GM23338 (cell line): ENCODE measurements at regions not wholly inside any gene's neighbourhood (a gene's known extent, or its start where the extent isn't known, plus 50 kb on each side); places are given as distances from the start of the nearest gene placed in this dataset.

Experiments used
- ATAC-seq: fragments of 200-7000 bp; cut with Tn5 transposase; 3 replicates; pipeline ENCODE4 v1.9.1; 2020
- DNase-seq: peaks from one replicate; pipeline ENCODE4 v3.0.0-alpha.2; 2015; ENCODE audit warnings: low spot score
- H2AFZ ChIP-seq: fragments of 200-600 bp; sonication (generic); 2 replicates; pipeline ENCODE4 v1.8.0; 2016; ENCODE audit warnings: antibody characterized with exemption, mild to moderate bottlenecking, moderate library complexity
- H3F3A ChIP-seq: fragments of 200-600 bp; sonication (generic); replicated peaks from 2 replicates; pipeline ENCODE4 v1.8.0; 2017; ENCODE audit warnings: antibody characterized with exemption, mixed run types, low read depth
- H3K27ac ChIP-seq: fragments of 200-600 bp; sonication (generic); 2 replicates; pipeline ENCODE4 v1.6.1; 2016; ENCODE audit warnings: low read depth
- H3K27me3 ChIP-seq: fragments of 200-600 bp; sonication (generic); 2 replicates; pipeline ENCODE4 v1.8.0; 2016; ENCODE audit warnings: mild to moderate bottlenecking, mixed run types, moderate library complexity; ENCODE audit not compliant: insufficient read depth
- H3K36me3 ChIP-seq: fragments of 200-600 bp; sonication (generic); 2 replicates; pipeline ENCODE4 v1.8.0; 2016; ENCODE audit warnings: mild to moderate bottlenecking; ENCODE audit not compliant: insufficient read depth
- H3K4me1 ChIP-seq: fragments of 200-600 bp; sonication (generic); 2 replicates; pipeline ENCODE4 v1.8.0; 2016; ENCODE audit warnings: mild to moderate bottlenecking, moderate library complexity; ENCODE audit not compliant: insufficient read depth
- H3K4me2 ChIP-seq: fragments of 200-600 bp; sonication (generic); 2 replicates; pipeline ENCODE4 v1.7.1; 2017; ENCODE audit warnings: mixed run types
- H3K4me3 ChIP-seq: fragments of 200-600 bp; sonication (generic); 2 replicates; pipeline ENCODE4 v1.6.1; 2016; ENCODE audit warnings: mixed run types
- H3K79me2 ChIP-seq: fragments of 200-600 bp; sonication (generic); replicated peaks from 2 replicates; pipeline ENCODE4 v1.8.0; 2017; ENCODE audit warnings: mild to moderate bottlenecking; ENCODE audit not compliant: insufficient read depth
- H3K9me2 ChIP-seq: fragments of 200-600 bp; sonication (generic); 2 replicates; pipeline ENCODE4 v1.8.0; 2017; ENCODE audit not compliant: insufficient read depth
- H4K20me1 ChIP-seq: fragments of 200-600 bp; sonication (generic); replicated peaks from 2 replicates; pipeline ENCODE4 v1.8.0; 2017; ENCODE audit warnings: mild to moderate bottlenecking; ENCODE audit not compliant: insufficient read depth
- H3K27ac Mint-ChIP-seq: 2 replicates; pipeline ENCODE4 v1.8.0; 2020; ENCODE audit warnings: inconsistent platforms, mild to moderate bottlenecking, moderate library complexity, mixed read lengths
- H3K27me3 Mint-ChIP-seq: 3 replicates; pipeline ENCODE4 v1.8.0; 2022; ENCODE audit warnings: low read depth, mild to moderate bottlenecking, moderate library complexity, mixed read lengths, inconsistent platforms; ENCODE audit not compliant: insufficient read depth, poor library complexity
- H3K36me3 Mint-ChIP-seq: 3 replicates; pipeline ENCODE4 v1.8.0; 2021; ENCODE audit warnings: low read depth, mild to moderate bottlenecking, inconsistent platforms, moderate library complexity, mixed read lengths
- H3K4me1 Mint-ChIP-seq: 3 replicates; pipeline ENCODE4 v1.8.0; 2020; ENCODE audit warnings: mild to moderate bottlenecking, inconsistent platforms, mixed read lengths
- H3K4me3 Mint-ChIP-seq: 3 replicates; pipeline ENCODE4 v1.8.0; 2021; ENCODE audit warnings: moderate library complexity, mild to moderate bottlenecking, inconsistent platforms, mixed read lengths
- H3K9me3 Mint-ChIP-seq: 3 replicates; pipeline ENCODE4 v1.8.0; 2020; ENCODE audit warnings: moderate library complexity, mild to moderate bottlenecking, inconsistent platforms, mixed read lengths
- CREB1 ChIP-seq: fragments of 250-450 bp; sonication (Bioruptor Pico); IDR thresholded peaks from 2 replicates; pipeline ENCODE4 v1.5.0; 2020; ENCODE audit warnings: low read depth, mild to moderate bottlenecking, moderate library complexity
- EZH2phosphoT487 ChIP-seq: fragments of 200-600 bp; sonication (generic); IDR thresholded peaks from one replicate; pipeline ENCODE4 v1.8.1; 2018; ENCODE audit warnings: antibody characterized with exemption; ENCODE audit not compliant: unreplicated experiment
- NANOG ChIP-seq: IDR thresholded peaks from 2 replicates; pipeline ENCODE4 v1.6.1; 2016; ENCODE audit warnings: antibody characterized with exemption, borderline replicate concordance
- POLR2AphosphoS5 ChIP-seq: IDR thresholded peaks from 2 replicates; pipeline ENCODE4 v1.6.1; 2016; ENCODE audit warnings: antibody characterized with exemption, low read depth
- STAT1 ChIP-seq: IDR thresholded peaks from one replicate; pipeline ENCODE4 v1.6.1; 2016; ENCODE audit warnings: antibody characterized with exemption; ENCODE audit not compliant: unreplicated experiment
- ZNF331 ChIP-seq: fragments of 250-450 bp; sonication (Bioruptor Pico); IDR thresholded peaks from 2 replicates; pipeline ENCODE4 v1.5.0; 2020; ENCODE audit warnings: low read depth, mild to moderate bottlenecking, moderate library complexity
- TF ChIP-seq, protein P1 (sequence below): IDR thresholded peaks from 2 replicates; pipeline ENCODE4 v1.6.1; 2016; ENCODE audit warnings: antibody characterized with exemption
- TF ChIP-seq, protein P2 (sequence below): IDR thresholded peaks from one replicate; pipeline ENCODE4 v1.6.1; 2018; ENCODE audit warnings: antibody characterized with exemption; ENCODE audit not compliant: unreplicated experiment
- TF ChIP-seq, protein P3 (sequence below), 2 experiments: fragments of 200-600 bp in 1 of 2; sonication (generic) in 1 of 2; conservative IDR thresholded peaks; 2 replicates each; pipeline versions ENCODE4 v1.5.1 to v1.6.1; 2016 to 2017; ENCODE audit warnings: antibody characterized with exemption in 2 of 2, low read depth in 2 of 2, mild to moderate bottlenecking in 2 of 2, moderate library complexity in 1 of 2
- TF ChIP-seq, protein P4 (sequence below): fragments of 250-450 bp; sonication (Bioruptor Pico); IDR thresholded peaks from 2 replicates; pipeline ENCODE4 v1.5.0; 2020; ENCODE audit warnings: mild to moderate bottlenecking, moderate library complexity

DNA sequence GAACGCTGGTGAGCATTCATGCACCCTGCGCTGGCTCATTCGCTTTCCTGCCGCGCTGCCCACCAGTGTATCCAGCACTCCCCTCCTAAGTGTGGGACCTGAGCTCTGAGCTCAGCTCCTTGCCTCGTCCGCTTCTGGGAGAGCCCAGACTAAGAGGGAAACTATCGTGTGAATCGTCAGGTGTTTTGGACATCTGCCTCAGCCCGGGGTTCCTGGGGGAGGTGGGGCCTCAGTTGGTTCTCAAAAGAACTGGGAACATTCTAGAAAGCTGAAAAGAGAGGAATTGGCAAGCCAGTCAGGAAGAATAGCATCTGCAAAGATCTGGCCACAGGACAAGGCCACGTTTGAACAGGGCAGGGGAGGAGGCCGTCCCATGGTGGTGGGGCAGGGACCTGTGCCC lies 205.4 kb upstream of the CIBAR2 start:
- TF ChIP-seq, protein P1, sequence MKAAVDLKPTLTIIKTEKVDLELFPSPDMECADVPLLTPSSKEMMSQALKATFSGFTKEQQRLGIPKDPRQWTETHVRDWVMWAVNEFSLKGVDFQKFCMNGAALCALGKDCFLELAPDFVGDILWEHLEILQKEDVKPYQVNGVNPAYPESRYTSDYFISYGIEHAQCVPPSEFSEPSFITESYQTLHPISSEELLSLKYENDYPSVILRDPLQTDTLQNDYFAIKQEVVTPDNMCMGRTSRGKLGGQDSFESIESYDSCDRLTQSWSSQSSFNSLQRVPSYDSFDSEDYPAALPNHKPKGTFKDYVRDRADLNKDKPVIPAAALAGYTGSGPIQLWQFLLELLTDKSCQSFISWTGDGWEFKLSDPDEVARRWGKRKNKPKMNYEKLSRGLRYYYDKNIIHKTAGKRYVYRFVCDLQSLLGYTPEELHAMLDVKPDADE, result no peak
- no peak for TF ChIP-seq EZH2phosphoT487
- TF ChIP-seq NANOG, result no peak
- TF ChIP-seq, protein P2, sequence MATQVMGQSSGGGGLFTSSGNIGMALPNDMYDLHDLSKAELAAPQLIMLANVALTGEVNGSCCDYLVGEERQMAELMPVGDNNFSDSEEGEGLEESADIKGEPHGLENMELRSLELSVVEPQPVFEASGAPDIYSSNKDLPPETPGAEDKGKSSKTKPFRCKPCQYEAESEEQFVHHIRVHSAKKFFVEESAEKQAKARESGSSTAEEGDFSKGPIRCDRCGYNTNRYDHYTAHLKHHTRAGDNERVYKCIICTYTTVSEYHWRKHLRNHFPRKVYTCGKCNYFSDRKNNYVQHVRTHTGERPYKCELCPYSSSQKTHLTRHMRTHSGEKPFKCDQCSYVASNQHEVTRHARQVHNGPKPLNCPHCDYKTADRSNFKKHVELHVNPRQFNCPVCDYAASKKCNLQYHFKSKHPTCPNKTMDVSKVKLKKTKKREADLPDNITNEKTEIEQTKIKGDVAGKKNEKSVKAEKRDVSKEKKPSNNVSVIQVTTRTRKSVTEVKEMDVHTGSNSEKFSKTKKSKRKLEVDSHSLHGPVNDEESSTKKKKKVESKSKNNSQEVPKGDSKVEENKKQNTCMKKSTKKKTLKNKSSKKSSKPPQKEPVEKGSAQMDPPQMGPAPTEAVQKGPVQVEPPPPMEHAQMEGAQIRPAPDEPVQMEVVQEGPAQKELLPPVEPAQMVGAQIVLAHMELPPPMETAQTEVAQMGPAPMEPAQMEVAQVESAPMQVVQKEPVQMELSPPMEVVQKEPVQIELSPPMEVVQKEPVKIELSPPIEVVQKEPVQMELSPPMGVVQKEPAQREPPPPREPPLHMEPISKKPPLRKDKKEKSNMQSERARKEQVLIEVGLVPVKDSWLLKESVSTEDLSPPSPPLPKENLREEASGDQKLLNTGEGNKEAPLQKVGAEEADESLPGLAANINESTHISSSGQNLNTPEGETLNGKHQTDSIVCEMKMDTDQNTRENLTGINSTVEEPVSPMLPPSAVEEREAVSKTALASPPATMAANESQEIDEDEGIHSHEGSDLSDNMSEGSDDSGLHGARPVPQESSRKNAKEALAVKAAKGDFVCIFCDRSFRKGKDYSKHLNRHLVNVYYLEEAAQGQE, result no peak
- TF ChIP-seq, protein P3, sequence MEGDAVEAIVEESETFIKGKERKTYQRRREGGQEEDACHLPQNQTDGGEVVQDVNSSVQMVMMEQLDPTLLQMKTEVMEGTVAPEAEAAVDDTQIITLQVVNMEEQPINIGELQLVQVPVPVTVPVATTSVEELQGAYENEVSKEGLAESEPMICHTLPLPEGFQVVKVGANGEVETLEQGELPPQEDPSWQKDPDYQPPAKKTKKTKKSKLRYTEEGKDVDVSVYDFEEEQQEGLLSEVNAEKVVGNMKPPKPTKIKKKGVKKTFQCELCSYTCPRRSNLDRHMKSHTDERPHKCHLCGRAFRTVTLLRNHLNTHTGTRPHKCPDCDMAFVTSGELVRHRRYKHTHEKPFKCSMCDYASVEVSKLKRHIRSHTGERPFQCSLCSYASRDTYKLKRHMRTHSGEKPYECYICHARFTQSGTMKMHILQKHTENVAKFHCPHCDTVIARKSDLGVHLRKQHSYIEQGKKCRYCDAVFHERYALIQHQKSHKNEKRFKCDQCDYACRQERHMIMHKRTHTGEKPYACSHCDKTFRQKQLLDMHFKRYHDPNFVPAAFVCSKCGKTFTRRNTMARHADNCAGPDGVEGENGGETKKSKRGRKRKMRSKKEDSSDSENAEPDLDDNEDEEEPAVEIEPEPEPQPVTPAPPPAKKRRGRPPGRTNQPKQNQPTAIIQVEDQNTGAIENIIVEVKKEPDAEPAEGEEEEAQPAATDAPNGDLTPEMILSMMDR (conservative IDR thresholded peaks at IDR 0.05; ENCODE audit: low read depth in 2 of 2), result no peak
- TF ChIP-seq STAT1, result no peak
- no peak for TF ChIP-seq CREB1 (CRISPR knock-in tag)
- TF ChIP-seq, protein P4, sequence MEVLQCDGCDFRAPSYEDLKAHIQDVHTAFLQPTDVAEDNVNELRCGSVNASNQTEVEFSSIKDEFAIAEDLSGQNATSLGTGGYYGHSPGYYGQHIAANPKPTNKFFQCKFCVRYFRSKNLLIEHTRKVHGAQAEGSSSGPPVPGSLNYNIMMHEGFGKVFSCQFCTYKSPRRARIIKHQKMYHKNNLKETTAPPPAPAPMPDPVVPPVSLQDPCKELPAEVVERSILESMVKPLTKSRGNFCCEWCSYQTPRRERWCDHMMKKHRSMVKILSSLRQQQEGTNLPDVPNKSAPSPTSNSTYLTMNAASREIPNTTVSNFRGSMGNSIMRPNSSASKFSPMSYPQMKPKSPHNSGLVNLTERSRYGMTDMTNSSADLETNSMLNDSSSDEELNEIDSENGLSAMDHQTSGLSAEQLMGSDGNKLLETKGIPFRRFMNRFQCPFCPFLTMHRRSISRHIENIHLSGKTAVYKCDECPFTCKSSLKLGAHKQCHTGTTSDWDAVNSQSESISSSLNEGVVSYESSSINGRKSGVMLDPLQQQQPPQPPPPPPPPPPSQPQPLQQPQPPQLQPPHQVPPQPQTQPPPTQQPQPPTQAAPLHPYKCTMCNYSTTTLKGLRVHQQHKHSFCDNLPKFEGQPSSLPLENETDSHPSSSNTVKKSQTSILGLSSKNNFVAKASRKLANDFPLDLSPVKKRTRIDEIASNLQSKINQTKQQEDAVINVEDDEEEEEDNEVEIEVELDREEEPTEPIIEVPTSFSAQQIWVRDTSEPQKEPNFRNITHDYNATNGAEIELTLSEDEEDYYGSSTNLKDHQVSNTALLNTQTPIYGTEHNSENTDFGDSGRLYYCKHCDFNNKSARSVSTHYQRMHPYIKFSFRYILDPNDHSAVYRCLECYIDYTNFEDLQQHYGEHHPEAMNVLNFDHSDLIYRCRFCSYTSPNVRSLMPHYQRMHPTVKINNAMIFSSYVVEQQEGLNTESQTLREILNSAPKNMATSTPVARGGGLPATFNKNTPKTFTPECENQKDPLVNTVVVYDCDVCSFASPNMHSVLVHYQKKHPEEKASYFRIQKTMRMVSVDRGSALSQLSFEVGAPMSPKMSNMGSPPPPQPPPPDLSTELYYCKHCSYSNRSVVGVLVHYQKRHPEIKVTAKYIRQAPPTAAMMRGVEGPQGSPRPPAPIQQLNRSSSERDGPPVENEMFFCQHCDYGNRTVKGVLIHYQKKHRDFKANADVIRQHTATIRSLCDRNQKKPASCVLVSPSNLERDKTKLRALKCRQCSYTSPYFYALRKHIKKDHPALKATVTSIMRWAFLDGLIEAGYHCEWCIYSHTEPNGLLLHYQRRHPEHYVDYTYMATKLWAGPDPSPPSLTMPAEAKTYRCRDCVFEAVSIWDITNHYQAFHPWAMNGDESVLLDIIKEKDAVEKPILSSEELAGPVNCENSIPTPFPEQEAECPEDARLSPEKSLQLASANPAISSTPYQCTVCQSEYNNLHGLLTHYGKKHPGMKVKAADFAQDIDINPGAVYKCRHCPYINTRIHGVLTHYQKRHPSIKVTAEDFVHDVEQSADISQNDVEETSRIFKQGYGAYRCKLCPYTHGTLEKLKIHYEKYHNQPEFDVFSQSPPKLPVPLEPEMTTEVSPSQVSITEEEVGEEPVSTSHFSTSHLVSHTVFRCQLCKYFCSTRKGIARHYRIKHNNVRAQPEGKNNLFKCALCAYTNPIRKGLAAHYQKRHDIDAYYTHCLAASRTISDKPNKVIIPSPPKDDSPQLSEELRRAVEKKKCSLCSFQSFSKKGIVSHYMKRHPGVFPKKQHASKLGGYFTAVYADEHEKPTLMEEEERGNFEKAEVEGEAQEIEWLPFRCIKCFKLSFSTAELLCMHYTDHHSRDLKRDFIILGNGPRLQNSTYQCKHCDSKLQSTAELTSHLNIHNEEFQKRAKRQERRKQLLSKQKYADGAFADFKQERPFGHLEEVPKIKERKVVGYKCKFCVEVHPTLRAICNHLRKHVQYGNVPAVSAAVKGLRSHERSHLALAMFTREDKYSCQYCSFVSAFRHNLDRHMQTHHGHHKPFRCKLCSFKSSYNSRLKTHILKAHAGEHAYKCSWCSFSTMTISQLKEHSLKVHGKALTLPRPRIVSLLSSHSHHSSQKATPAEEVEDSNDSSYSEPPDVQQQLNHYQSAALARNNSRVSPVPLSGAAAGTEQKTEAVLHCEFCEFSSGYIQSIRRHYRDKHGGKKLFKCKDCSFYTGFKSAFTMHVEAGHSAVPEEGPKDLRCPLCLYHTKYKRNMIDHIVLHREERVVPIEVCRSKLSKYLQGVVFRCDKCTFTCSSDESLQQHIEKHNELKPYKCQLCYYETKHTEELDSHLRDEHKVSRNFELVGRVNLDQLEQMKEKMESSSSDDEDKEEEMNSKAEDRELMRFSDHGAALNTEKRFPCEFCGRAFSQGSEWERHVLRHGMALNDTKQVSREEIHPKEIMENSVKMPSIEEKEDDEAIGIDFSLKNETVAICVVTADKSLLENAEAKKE (CRISPR knock-in tag), result no peak
- no peak for TF ChIP-seq ZNF331 (CRISPR knock-in tag)
- TF ChIP-seq POLR2AphosphoS5, result no peak
- peaks cover 12% of the 10 kb centered on the region for H3K27me3 Mint-ChIP-seq
- H3F3A ChIP-seq, result no peaks in the 10 kb centered on the region
- H2AFZ ChIP-seq, result no peak overlapping the region
- no peaks in the 10 kb centered on the region for H3K36me3 Mint-ChIP-seq
- H3K4me3 ChIP-seq, result no peak overlapping the region
- no peak overlapping the region for H3K27ac ChIP-seq
- H3K4me3 Mint-ChIP-seq, result no peak overlapping the region
- no peak overlapping the region for H3K27ac Mint-ChIP-seq
- no peaks in the 10 kb centered on the region for H3K36me3 ChIP-seq
- ATAC-seq (no peak), DNase-seq (no peak)
- H4K20me1 ChIP-seq, result peaks cover 3% of the 10 kb centered on the region; the same call in 1 of the 2 replicates
- H3K27me3 ChIP-seq, result no peaks in the 10 kb centered on the region
- H3K9me2 ChIP-seq, result no peaks in the 10 kb centered on the region
- H3K4me2 ChIP-seq, result no peak overlapping the region
- no peaks in the 10 kb centered on the region for H3K9me3 Mint-ChIP-seq
- peaks cover 4% of the 10 kb centered on the region; the same call in 1 of the 2 replicates for H3K4me1 ChIP-seq
- H3K4me1 Mint-ChIP-seq, result peaks cover 39% of the 10 kb centered on the region
- 0 out of 2 replicates have a peak, but pooled peaks cover under 1% of the 10 kb centered on the region for H3K79me2 ChIP-seq
